ENCODE measurements at regions not wholly inside any gene's neighbourhood (a gene's known extent, or its start where the extent isn't known, plus 50 kb on each side); places are given as distances from the start of the nearest gene placed in this dataset.
"Not testable (repeated sequence)": the region's sequence is repeated elsewhere in the genome, so short reads cannot be mapped to it uniquely, and the experiment has no call there.

- DNase-seq (ENCODE audit: low read depth): no peak
Observed at GRCh38 chrX:77143907-77144306, 303.3 kb upstream of the FGF16 start.

GRCh38 chrX:77160301-77160700, 286.9 kb upstream of the FGF16 start:
- DNase-seq (ENCODE audit: low read depth): peak; percentile 5

GRCh38 chrX:77162777-77163176, 284.4 kb upstream of the FGF16 start:
- DNase-seq (ENCODE audit: low read depth): no peak

GRCh38 chrX:77167993-77168392, 279.2 kb upstream of the FGF16 start:
- no peak for DNase-seq (ENCODE audit: low read depth)

- no peak for DNase-seq (ENCODE audit: low read depth)
Observed at GRCh38 chrX:77174680-77175519, 272.3 kb upstream of the FGF16 start.

GRCh38 chrX:77200663-77201062, 246.5 kb upstream of the FGF16 start:
- no peak for DNase-seq (ENCODE audit: low read depth)

- DNase-seq (ENCODE audit: low read depth): no peak
Observed at GRCh38 chrX:77223046-77223445, 224.1 kb upstream of the FGF16 start.

- DNase-seq (ENCODE audit: low read depth): no peak
Observed at GRCh38 chrX:77264490-77264889, 182.7 kb upstream of the FGF16 start.

- DNase-seq (ENCODE audit: low read depth): peak; percentile 14
Observed at GRCh38 chrX:77275392-77275791, 171.8 kb upstream of the FGF16 start.

GRCh38 chrX:77276742-77277141, 170.4 kb upstream of the FGF16 start:
- DNase-seq (ENCODE audit: low read depth): no peak

- no peak for DNase-seq (ENCODE audit: low read depth)
Observed at GRCh38 chrX:77277911-77278310, 169.3 kb upstream of the FGF16 start.

GRCh38 chrX:77279373-77279772, 167.8 kb upstream of the FGF16 start:
- not testable (repeated sequence) for DNase-seq (ENCODE audit: low read depth)

GRCh38 chrX:77293331-77293995, 153.7 kb upstream of the FGF16 start:
- no peak for DNase-seq (ENCODE audit: low read depth)

- no peak for DNase-seq (ENCODE audit: low read depth)
Observed at GRCh38 chrX:77298296-77298695, 148.9 kb upstream of the FGF16 start.

- DNase-seq (ENCODE audit: low read depth): no peak
Observed at GRCh38 chrX:77298790-77299189, 148.4 kb upstream of the FGF16 start.

- no peak for DNase-seq (ENCODE audit: low read depth)
Observed at GRCh38 chrX:77299549-77299948, 147.6 kb upstream of the FGF16 start.

GRCh38 chrX:77342004-77342403, 105.2 kb upstream of the FGF16 start:
- no peak for DNase-seq (ENCODE audit: low read depth)

- DNase-seq (ENCODE audit: low read depth): no peak
Observed at GRCh38 chrX:77346859-77347258, 100.3 kb upstream of the FGF16 start.

GRCh38 chrX:77347572-77347971, 99.6 kb upstream of the FGF16 start:
- DNase-seq (ENCODE audit: low read depth): no peak

GRCh38 chrX:77389891-77390290, 57.3 kb upstream of the FGF16 start:
- DNase-seq (ENCODE audit: low read depth): peak; percentile 6

GRCh38 chrX:77390365-77390764, 56.8 kb upstream of the FGF16 start:
- DNase-seq (ENCODE audit: low read depth): not testable (repeated sequence)

GRCh38 chrX:77396781-77397180, 50.4 kb upstream of the FGF16 start:
- DNase-seq (ENCODE audit: low read depth): no peak
